Right lobe of liver (tissue), 4 donors: ENCODE measurements at regions not wholly inside any gene's neighbourhood (a gene's known extent, or its start where the extent isn't known, plus 50 kb on each side); places are given as distances from the start of the nearest gene placed in this dataset.

Experiments
- POLR2A ChIP-seq: fragments of 450-650 bp; IDR thresholded peaks from one replicate; pipeline ENCODE4 v1.6.1; 2017; ENCODE audit warnings: antibody characterized with exemption, mild to moderate bottlenecking
- TF ChIP-seq, protein P1 (sequence below), 4 donors: fragments of 200-600 bp in 3 of 4; fragments of 450-650 bp in 1 of 4; IDR thresholded peaks; one replicate each; pipeline versions ENCODE4 v1.5.1 to v1.8.0; 2016 to 2022; ENCODE audit warnings: antibody characterized with exemption in 4 of 4, mild to moderate bottlenecking in 2 of 4
- donor health status: DM: no; HTN: no; CAD: no.
- donor health status: DM: no; HTN: no; CAD: no.
- donor health status: DM: no; HTN: yes; CAD: no.

DNA sequence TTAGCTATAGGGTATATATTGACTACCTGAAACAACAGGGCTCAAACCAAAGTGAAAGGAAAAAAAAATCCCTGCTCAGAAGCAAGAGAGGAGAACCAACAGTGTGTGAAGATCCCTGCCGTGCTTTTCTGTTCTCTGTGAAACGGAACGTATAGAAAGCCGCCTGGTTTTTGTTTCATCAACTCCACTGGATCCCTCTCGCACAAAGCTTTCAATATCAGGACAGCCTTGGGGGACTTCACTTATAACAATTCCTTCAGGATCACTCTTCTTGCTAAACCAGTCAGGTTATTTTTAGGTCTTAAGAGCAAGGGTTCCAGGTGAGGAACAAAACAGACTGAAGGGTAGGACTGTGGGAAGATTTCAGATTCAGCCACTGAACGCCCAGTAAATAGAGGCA is 151.1 kb upstream of the CACNA2D1 start:
- TF ChIP-seq, protein P1, sequence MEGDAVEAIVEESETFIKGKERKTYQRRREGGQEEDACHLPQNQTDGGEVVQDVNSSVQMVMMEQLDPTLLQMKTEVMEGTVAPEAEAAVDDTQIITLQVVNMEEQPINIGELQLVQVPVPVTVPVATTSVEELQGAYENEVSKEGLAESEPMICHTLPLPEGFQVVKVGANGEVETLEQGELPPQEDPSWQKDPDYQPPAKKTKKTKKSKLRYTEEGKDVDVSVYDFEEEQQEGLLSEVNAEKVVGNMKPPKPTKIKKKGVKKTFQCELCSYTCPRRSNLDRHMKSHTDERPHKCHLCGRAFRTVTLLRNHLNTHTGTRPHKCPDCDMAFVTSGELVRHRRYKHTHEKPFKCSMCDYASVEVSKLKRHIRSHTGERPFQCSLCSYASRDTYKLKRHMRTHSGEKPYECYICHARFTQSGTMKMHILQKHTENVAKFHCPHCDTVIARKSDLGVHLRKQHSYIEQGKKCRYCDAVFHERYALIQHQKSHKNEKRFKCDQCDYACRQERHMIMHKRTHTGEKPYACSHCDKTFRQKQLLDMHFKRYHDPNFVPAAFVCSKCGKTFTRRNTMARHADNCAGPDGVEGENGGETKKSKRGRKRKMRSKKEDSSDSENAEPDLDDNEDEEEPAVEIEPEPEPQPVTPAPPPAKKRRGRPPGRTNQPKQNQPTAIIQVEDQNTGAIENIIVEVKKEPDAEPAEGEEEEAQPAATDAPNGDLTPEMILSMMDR (IDR thresholded peaks at IDR 0.05) = no peak
- TF ChIP-seq POLR2A = no peak
